Bronchial epithelial cell (primary cell): ENCODE measurements at regions not wholly inside any gene's neighbourhood (a gene's known extent, or its start where the extent isn't known, plus 50 kb on each side); places are given as distances from the start of the nearest gene placed in this dataset.

Experiments
- DNase-seq: peaks from one replicate; pipeline ENCODE4 v3.0.0-alpha.2; 2010; ENCODE audit warnings: low read depth
- FAIRE-seq: peaks from 2 replicates; lab custom pipeline; 2011; peaks lifted over from hg19 to GRCh38; lab: Jason Lieb, UNC
- H3K27me3 ChIP-seq: 2 replicates; pipeline ENCODE4 v1.5.1; 2011; ENCODE audit warnings: low read length; ENCODE audit not compliant: control insufficient read depth, insufficient read depth
- H3K36me3 ChIP-seq: 2 replicates; pipeline ENCODE4 v1.5.1; 2011; ENCODE audit warnings: low read length; ENCODE audit not compliant: control insufficient read depth, insufficient read depth
- H3K4me3 ChIP-seq: 2 replicates; pipeline ENCODE4 v1.5.1; 2011; ENCODE audit warnings: mild to moderate bottlenecking, low read depth, low read length, control low read depth
- TF ChIP-seq, protein P1 (sequence below): IDR thresholded peaks from 2 replicates; pipeline ENCODE4 v1.5.1; 2011; ENCODE audit warnings: mild to moderate bottlenecking, moderate library complexity, low read length, control low read depth, inconsistent platforms; ENCODE audit not compliant: insufficient read depth, severe bottlenecking

DNA sequence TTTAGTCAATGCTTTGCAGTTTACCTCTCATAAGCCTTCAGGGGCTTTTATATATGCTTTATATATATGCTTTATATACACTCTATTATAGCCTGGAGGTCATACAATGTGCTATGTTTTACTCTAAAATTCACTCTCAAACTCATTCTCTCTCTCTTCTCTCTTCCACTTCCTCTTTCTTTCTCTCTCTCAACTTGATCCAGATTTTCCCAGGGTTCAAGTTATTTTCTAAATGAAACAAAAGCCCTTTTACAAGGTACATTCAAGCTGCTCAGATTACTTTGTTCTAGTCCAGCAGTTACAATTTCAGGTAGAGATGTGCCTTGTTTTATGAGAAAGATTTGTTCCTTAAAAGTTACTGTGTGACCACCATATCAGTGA is 79.6 kb upstream of the ACP3 start:
- Histone ChIP-seq H3K27me3 (no peaks in the 10 kb centered on the region), H3K36me3 (no peaks in the 10 kb centered on the region), H3K4me3 (no peak overlapping the region)
- no peak for DNase-seq
- TF ChIP-seq, protein P1, sequence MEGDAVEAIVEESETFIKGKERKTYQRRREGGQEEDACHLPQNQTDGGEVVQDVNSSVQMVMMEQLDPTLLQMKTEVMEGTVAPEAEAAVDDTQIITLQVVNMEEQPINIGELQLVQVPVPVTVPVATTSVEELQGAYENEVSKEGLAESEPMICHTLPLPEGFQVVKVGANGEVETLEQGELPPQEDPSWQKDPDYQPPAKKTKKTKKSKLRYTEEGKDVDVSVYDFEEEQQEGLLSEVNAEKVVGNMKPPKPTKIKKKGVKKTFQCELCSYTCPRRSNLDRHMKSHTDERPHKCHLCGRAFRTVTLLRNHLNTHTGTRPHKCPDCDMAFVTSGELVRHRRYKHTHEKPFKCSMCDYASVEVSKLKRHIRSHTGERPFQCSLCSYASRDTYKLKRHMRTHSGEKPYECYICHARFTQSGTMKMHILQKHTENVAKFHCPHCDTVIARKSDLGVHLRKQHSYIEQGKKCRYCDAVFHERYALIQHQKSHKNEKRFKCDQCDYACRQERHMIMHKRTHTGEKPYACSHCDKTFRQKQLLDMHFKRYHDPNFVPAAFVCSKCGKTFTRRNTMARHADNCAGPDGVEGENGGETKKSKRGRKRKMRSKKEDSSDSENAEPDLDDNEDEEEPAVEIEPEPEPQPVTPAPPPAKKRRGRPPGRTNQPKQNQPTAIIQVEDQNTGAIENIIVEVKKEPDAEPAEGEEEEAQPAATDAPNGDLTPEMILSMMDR, result no peak
- no peak for FAIRE-seq

DNA sequence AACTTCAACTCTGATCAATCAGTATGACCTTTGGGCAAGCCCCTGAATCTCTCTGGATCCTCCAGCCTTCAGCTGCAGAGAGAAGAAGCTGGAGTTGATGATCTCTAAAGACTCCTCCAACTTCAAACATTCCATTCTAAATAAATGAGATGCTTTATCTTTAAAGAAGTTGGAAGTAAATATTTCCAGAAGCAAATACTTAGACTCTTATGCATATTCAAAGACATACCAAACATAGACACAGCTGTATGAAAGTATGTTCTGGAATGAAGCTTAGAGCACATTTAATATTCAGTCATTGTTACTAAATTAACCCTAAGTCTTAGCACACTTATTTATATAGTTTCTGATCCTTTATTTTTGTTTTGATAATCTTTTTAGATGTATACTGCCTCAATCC is 77.6 kb upstream of the ACP3 start:
- FAIRE-seq (no peak), DNase-seq (no peak)
- no peak overlapping the region for H3K4me3 ChIP-seq
- no peaks in the 10 kb centered on the region for H3K27me3 ChIP-seq
- H3K36me3 ChIP-seq, result no peaks in the 10 kb centered on the region
- TF ChIP-seq, protein P1, result no peak

DNA sequence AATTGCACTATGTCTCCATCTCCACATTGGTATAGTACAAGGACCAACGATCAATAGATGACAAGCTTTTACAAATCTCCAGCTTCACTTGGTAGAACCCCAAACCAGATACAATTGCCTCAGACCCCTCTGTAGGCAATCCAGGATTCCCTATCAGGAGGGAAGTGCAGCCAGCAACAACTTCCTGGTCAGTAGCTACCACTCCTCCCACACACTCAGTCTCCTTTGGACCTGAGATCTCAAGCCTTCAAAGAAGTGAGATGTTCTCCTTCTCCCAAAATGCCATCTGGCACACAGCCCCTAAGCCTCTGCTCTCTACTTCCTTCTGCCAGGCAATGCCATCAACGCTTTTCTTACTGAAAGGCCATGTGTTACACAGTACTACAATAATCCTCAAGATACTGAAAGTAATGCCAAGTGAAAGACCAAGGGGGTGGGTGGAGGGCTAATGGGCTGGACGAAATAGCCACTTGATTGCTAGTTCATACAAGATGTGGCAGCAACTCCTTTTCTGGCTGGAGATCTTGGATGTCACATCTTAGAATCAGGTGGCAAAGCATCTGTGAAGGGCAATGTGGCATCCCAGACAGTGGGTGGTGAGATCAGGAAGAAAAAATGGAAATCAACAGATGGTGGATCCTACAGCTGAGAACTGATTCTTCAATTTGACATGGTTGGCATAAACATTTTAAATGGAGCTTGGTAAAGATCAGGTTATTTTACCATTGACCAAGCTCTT is 75.3 kb upstream of the ACP3 start:
- Histone ChIP-seq H3K36me3 (no peaks in the 10 kb centered on the region), H3K4me3 (no peak overlapping the region), H3K27me3 (peaks cover 2% of the 10 kb centered on the region)
- TF ChIP-seq, protein P1, result no peak
- no peak for FAIRE-seq
- no peak for DNase-seq

DNA sequence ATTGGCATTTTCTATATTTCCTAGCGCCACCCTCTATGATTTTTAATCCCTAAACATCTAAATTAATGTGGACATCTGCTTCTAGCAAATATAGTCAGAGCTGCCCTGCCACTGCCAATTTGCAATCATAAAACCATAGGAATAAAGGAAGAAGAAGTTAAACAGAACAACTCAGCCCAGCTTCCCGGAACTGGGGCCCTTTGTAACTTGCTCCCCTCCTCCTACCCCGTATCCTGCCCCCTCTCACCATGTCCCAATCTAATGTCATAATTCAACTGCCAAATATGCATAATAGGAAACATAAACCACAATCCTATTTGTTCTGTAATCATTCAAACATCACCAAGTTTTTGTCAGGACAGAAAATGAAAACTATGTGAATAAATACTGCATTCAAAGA is 74.4 kb upstream of the ACP3 start:
- TF ChIP-seq, protein P1, result no peak
- no peak for DNase-seq
- H3K4me3 ChIP-seq, result no peak overlapping the region
- FAIRE-seq, result no peak
- peaks cover 2% of the 10 kb centered on the region for H3K27me3 ChIP-seq
- H3K36me3 ChIP-seq, result no peaks in the 10 kb centered on the region

DNA sequence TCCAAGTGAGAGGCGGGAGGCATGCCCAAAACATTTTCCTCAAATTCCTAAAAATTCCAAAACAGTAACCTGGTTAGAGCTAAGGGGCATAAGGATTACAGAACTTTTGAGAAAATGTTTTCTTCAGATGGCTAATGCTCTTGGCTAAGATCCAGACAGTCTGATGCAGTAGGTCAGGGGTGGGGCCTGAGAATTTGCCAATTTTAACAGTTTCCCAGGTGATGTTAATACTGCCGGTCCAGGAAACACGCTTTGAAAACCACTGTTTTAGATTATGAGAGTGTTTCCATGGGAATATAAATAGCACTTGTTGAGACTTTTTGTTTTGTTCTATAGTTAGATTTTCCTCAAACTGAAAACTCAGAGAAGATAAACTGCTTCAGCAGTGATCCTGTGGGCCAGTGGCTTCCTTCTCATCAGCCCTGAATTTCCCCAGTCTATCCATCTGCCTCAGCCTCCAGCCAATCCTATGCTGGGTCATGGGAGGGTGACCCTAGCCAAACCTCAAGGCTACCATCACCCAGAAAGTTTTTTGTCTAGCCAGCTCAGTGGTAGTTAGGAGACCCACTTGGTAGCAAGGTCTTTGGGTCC is 71.6 kb upstream of the ACP3 start:
- TF ChIP-seq, protein P1, result no peak
- no peak overlapping the region for H3K4me3 ChIP-seq
- peak; percentile 66 for DNase-seq
- FAIRE-seq, result no peak
- peaks cover 2% of the 10 kb centered on the region for H3K27me3 ChIP-seq
- no peaks in the 10 kb centered on the region for H3K36me3 ChIP-seq
